ENCODE measurements at regions not wholly inside any gene's neighbourhood (a gene's known extent, or its start where the extent isn't known, plus 50 kb on each side); places are given as distances from the start of the nearest gene placed in this dataset.
"Not testable (repeated sequence)": the region's sequence is repeated elsewhere in the genome, so short reads cannot be mapped to it uniquely, and the experiment has no call there.

DNA sequence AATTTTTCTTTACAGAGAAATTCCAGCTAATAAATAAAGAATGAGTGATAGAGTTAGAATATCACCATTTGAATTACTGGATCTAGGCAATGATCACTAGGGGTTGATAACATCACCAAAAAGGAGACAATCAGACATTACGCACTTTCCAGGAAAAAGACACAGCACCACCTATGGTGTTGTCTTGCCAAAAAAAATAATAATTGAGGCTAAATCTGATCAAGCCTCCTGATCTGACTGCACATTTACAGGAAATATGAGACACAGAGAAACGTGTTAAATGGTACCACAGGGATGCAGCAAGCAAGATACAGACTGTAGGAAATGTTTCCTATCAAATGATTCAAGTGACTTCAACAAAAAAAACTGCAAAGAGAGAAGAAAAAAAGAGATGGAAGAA lies 92.8 kb downstream of the EOMES start:
- no peak for DNase-seq

DNA sequence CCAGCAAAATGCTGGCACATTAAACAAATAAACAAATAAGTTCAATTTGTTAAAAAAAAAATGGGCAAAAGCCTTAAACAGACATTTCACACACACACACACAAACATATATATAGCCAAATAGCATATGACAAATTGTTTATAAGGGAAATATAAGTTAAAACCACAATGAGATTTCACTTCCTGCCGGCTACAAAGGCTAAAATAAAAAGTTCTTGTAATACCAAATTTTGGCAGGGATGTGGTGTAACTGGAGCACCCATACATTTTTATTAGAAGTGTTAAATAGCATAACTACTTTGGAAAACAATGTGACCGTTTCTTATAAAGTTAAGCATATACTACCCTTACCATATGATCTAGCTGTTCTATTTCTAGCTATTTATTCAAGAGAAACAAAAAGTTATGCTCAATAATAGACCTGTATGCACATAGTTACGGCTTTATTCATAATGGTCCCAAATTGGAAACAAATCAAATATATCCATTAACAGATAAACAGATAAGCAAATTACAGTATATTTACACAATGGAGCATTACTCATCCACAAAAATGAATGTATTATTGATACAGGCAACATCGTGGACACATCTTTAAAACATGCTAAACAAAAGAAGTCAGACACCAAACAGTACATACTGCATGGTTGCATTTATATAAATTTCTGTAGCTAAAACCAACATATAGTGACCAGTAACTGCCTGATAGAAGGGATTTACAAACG lies 93.9 kb downstream of the EOMES start:
- no peak for DNase-seq

DNA sequence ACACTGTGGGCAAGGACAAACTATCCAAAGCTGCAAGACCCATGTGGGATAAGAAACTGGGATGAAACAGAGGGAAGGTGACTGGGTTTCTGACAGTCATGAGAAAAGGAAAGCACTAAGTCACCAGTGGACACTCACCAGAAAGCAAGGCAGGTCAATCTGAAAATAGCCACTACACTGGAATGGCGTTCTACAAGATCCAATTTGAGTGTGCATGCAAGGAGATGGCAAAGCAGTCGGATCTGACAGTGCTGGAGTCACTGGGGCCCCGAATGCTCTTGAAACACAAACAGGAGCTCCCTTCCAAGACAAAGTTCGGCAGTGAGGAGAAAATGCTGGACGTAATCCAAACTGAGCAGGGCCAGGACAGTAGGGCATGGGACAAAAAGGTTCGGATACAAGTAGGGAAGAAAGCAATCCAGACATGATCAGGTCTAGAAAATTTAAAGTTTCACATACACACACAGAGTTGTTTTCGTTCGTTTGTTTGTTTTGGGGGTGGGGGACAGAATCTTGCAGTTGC lies 95.5 kb downstream of the EOMES start:
- no peak for DNase-seq

DNA sequence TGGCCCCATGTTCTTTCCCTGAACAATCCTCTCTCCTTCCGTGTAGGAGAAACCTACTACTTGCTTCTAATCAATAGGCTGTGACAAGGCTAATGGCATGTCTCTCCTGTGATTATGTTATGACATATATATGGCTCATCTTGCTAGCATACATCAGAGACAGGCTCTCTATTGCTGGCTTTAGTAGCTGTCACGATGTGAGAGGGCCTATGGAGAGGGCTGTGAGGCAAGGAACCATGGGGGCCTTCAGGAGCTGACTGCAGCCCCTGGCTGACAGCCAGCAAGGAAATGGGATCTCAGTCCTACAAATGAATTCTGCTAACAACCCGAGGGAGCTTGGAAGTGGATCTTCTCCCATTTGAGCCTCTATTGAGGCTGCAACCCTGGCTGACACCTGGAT lies 96.3 kb downstream of the EOMES start:
- DNase-seq, result no peak

DNA sequence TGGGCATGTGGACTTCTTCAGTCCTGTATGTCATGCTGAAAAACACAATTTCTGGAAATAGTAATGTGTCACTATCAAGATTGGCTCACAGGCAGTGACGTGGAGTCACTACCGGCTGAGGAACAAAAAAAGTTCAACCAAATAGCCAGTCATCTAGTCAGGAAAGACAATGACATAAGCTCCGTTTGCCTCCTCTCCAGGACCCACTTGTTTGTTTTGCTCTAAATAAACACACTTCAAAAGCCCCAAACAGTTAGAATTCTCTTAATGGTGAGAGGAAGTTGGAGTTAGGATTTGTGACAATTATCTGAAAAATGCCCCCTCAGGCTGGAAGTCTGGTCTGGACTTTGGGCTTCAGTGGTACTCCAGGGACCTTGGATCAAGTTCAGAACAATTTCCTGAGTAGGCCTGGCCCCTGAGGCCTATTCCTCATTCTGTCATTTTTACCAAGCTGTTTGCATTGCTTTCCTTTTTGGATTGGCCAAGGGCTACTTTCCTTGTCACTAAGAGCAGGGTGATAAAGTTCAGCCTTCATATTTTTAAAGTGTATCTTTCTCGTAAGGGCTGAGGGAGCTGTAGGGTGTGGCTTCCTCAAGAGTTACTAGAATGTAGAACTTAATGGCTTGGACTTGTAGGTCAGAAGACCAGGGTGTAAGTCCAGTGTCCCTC lies 98.9 kb downstream of the EOMES start:
- DNase-seq, result peak; percentile 24 to 32

DNA sequence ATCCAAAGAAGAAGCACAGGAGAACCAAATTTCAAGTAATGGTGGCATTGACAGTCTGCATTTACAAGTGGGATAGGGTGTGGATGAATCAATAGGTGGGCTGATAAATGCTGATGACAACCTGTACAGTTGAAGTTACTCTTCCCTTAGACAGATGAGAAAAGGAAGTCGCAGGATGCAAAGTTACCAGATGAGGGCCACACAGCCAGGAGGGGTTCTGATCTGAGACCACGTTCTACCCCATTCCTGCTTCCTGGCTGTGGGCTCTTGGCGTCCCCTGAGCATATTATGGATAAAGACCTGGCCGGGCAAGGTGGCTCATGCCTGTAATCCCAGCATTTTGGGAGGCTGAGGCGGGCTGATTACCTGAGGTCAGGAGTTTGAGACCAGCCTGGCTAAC lies 104.6 kb downstream of the EOMES start:
- no peak for DNase-seq

DNA sequence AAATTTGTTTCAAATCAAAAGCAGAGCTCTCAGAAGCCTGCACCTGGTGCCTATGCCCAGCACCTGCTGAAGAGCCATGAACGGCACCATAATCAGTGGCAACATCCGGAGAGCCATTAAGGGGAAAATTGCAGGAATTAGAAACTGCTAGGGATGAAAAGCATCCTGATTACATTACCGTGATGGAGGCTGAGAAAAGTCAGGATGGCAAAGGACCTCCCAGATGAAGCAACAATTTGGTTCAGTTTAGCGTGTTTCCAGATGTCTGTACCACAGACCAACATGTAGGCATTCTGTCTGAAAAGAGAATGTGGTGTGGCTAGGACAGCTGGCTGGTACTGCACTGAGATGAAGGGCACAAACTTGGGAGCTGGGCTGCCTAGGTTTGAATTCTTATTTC lies 106.1 kb downstream of the EOMES start:
- peak; percentile 16 to 40 for DNase-seq

DNA sequence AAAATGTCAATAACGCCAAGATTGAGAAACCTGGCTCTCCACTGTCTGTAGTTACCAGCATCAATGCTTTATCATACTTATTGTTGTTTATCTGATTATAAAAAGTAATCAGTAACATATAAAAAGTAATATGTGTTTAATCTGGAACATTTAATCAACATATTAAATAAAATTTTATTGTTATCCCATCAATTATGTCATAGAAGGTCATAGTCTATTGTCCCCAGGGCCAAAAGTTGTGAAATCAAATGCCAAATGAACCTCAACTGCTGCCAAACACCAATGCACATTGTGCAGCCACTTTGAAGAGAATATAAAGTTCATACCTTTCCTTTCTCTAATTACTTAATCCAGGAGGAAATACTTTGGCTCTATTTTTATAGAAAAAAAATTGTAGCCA lies 106.6 kb downstream of the EOMES start:
- DNase-seq, result no peak

DNA sequence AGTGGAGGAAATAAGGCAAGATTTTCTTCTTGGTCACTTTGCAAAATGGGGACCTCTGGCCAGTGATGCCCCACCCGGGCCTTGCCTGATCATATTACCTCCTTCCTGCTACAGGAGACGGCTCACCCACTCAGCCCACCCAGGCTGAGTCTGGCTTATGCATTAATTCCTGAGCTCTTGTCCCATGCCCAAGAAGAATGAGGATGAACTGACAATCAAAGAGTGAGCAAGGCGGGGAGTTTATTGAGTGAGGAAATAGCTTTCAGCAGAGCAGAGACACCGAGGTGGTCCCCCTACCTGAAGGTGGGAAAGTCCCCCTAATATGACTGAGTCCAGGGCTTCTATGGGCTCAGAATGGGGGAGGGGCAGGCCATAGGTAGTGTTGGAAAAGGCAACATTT lies 107.5 kb downstream of the EOMES start:
- no peak for DNase-seq

DNA sequence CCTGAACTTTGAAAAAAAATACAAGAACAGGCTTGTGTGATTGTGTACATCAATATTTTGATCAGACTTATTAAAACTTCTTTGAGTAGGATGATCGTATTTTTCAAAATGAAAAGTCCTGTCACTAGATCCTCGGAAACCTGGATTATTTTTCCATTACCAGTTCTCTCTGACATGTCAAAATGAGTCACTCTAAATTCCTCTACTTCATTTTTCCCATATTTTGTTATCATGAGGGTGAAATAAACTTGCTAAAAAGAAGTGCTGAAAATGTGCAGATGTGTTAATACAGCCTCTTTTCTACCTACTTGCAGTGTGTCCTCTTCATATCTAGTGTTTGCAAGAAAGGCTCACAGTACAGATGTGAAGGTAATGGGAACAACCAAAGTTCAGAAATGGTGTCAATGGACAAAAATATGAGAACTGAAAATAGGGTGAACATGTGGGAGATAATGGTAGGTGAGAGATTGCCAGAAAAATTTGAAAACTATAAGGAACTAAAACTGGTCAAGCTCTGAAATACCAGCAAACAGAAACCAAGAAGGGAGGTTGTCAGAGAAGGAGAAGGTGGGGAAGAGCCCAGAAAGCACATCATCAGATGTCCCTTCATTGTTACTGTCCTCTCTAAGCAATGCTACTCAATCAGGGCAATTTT lies 108.2 kb downstream of the EOMES start:
- DNase-seq, result no peak

DNA sequence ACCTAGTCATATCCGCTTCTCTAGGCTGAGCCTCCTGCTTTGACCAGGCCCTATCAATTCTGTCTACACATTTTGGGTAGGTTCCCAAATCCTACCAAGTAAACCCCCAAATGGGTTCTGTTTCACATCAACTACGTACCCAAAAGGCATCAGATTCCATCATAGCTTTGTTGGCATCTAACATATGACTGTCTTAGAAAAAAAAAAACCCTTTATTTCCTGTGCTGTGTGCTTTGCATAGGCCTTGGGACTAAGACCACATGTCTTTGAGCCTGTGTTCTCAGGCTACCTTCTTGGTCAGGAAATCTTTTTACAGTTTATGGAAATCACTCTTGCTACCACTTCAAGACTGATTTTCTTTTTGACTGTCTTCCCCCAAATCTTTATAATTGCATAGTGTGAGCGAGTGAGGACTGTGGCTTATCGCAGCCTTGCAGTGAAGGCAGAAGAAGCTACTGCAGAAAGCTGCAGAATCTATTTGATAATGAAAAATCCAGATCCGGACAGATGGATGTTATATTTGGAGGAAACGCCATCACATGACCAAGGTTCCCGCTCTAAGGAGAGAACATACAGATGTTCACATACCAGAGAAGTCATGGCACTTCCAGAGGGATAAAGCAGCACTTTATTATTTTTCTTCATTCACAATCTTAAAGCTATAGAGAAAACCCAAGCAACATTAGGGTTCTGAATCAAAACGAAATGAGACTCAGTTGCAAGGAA lies 111.2 kb downstream of the EOMES start:
- no peak for DNase-seq

DNA sequence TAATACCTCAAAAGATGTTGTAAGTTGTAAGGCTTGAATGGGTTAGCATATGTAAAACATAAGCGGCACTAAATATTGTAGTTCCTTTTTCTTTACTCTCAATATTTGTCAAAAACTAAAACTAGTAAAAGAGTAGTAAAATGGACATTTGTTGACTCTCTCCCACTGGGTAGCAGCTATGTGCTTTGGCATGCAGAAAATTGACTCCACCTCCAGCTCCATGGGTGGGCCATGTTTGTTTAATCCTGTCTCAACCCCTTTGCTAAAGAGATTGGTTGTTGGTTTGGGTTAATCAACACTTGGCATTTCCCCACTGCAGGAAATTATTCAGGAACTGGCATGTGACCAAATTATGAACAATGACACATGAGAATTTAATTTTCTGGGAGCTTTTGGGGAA lies 114.8 kb downstream of the EOMES start:
- DNase-seq, result no peak

DNA sequence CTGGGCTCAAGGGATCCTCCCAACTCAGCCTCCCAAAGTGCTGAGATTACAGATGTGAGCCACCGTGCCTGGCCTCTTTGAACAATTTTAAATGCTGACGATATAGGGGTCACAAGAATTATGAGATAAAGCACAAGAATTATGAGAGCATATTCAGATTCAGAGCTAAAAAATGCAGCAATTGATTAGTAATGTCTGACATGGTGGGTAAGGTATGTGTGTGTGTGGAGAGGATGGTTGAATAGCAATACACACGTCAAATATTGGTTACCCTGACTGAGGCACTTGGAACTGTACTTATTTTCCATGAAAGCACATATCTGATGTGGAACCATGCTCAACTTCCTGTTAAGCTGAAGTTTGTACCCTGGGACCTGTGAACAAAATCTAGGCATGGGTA lies 115.6 kb downstream of the EOMES start:
- DNase-seq, result no peak

DNA sequence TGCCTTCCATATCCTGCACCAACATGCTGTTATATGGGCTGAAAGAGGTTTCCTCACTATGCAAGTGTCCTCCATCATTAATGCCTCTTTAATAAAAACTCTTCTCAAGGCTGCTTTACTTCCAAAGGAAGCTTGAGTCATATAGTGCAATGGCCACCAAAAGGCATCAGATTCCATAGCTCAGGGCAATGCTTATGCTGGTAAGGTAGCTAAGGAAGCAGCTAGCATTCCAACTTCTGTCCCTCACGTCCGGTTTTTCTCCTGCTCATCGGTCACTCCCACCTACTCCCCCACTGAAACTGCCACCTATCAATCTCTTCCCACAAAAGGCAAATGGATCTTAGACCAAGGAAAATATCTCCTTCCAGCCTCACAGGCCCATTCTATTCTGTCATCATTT lies 117.1 kb upstream of the SLC4A7 start:
- not testable (repeated sequence) for DNase-seq

DNA sequence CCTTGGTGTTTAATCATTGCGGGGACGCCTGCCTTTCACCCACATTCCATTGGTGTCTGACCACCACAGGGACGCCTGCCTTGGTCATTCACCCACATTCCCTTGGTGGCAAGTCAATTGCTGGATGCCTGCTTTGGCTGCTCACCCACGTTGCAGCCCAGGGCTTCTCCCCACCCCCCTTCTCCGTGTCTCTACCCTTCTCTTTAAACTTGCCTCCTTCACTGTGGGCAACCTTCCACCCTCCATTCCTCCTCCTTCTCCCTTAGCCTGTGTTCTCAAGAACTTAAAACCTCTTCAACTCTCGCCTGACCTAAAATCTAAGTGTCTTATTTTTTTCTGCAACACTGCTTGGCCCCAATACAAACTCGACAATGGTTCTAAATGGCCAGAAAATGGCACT lies 115.6 kb upstream of the SLC4A7 start:
- not testable (repeated sequence) for DNase-seq

DNA sequence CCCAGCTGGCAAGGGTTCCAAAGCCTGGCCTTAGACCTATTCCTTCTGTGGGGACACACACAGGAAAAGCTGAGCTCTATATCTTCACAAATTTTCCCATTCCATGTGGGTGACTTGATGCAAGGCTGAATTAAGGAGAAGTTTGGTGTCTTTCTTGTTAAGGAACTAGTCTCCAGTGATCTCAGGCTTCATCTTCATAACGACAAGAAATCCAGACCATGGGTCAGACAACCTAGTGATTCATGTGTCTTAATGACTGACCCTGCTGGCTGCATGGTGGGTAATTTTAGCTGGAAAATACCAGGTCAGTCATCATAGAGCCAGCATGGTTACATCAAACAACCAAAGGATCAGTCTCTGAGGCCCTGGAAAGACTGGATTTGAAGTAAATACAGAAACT lies 112.7 kb upstream of the SLC4A7 start:
- DNase-seq, result no peak

DNA sequence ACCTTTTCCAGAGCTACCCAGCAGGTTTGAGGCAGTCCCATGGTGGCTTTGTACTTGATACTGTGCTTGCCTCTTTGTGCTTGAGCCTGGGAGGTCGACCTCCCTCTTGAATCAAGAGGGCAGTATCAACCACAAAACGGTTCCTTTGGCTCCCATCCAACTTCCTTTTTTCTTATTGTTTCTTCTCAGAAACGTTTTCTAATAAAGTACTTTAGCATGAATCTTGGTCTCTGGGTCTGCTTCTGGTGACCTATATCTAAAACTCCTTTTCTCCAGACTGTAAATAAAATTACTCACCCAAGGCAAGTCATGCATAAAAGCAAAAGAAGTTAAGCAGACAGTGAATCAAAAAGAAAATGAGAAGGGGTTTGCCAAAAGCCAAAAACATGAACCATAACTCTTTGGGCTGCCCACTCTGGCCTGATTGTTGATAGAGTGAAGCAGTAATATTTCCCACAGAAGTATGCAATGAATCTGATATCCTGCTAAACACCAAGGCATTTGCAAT lies 112.2 kb upstream of the SLC4A7 start:
- DNase-seq, result no peak

DNA sequence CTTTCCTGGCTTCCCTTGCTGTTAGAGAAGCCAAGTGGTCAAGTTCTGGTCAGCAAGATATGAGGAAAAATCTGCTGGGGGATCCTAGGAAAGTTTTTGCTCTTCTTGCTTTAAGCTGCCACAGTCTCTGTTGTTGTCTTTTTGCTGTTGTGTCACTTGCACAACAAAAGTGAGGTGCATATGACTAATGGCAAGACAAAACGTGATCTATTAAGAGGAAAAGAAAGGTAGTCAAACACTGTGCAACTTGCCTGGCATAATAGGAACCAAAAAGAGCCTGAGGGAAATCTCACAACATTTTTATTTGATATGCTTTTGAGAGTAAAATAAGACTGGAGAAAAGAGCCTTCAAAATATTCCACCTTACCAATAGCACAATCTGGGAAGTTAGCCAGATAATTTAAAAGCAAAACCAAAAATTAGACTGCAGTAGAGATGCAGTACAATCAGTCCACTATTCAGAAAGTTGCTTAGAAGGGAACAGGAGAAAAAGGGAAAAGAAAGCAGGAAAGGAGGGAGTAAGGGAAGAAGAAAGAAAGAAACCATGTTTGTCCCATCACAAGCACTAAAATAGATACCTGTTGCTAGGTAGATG lies 110.0 kb upstream of the SLC4A7 start:
- no peak for DNase-seq

DNA sequence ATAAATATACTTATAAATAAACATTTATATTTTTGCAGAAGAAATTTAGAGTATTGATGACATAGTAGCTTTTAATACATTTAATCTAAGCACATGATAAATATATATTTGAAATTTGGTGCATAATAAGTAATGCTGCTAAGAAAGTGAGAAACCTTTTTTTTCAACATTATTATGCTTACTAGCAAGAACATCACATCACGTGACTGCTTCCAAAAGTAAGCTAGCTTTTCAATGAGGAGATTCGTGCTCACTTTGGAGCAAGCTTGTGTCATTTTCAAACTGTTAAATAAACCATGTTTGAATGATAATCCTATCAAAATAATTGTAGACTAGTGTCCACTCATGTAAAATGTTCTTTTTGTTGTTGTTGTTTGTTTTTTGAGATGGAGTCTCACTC lies 109.0 kb upstream of the SLC4A7 start:
- no peak for DNase-seq

DNA sequence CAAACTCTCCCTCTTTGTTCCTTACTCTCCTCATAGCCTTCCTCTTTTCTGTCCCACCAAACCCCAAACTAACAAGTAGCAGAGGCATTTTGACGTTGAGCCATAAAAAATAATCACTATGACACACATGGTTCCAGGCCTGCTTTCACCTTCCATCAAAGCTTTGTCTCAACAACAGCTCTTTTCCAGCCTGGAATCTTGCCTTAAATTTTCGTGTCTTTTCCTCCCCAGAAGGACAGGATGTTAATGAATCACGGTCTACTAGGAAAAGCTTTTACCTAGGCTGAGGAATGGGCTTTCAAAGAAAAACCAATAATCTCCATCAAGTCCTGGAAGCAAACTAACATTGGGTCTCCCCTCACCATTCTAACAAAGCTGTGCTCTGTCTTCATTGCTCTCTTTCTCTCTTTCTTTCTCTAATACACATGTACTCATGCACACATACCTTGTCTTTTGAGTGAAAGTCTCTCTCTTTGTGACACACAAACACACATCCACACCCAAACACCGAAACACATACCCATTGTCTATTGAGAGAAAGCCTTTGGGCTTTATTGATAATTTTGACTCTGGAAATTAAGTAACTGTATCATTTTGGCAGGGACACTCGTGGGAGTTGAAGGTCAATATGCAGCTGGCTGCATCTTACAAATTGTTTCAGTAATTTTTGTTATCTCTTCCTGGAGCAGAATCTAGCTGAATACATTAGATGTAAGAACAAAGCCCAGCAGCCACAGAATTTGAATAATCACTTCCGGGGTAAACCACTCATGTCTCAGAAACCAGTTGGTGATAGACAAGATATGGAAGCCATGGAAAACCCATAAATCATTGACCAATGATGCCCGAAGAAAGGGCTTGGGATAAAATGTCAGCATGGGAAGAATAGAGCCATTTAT lies 107.4 kb upstream of the SLC4A7 start:
- no peak for DNase-seq

DNA sequence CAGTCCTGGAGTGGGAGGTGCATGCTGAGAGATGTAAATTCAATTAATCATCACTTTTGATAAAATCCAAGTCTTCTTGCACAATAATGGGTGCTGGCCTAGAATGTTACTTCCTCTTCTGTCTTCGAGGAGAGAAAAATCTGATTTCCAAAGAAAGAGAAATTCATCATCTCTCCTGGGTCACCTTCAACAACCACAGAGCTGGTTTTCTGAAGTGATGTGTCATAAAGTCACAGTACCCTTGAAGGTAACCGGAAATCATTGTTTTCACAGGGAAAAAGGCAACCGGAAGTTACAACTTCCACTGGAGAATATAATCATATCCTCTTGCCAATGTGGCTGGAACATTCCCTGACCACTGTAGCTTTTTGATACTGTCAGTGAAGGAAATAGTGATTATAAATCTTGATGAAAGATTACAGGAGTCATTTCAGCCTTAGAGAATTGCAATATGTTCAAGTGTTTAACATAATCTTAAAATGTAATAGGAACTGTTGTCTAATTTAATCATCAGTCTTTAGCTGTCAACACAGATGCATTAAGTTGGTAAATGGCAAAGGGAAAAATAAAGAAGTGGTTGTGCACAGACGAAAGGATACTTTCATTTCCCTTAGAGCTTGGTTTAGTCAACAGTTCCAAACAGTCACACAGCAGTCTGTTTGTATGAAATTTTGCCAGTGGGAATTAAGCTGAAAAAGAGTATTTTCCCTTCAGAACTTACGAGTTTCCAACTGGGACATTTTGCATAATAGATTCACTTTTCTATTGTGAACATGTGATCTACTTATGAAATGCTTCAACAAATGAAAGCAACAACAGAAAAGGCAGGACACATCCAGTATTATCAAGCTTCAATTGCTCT lies 106.5 kb upstream of the SLC4A7 start:
- DNase-seq, result no peak

Data from SHP77 (cell line).